ENCODE measurements at regions not wholly inside any gene's neighbourhood (a gene's known extent, or its start where the extent isn't known, plus 50 kb on each side); places are given as distances from the start of the nearest gene placed in this dataset.
A peak's percentile ranks its signal among the peaks of the same experiment; 100 is the strongest.

DNA sequence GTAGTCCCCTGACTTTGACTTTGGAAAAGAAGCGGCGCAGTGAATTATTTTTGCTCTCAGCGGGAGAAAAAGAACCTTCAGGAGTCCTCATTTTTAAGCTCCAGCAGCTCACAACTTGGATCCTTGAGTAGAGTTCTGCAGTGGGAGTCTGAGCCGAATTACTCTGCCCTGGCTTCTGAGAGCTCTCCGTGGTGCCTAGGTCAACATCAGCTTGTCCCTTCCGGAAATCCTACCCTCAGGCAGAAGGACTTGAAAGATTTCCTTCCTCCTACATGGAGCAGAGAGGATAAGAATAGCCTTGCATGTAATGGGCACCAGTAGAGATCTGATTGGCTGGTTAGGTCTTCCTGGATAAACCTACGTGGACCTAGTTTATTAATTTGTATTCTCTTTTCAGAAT, 549.7 kb upstream of the TENM3 start:
- no peaks in the 10 kb centered on the region for H3K4me1 Mint-ChIP-seq (ENCODE audit: low read depth)

DNA sequence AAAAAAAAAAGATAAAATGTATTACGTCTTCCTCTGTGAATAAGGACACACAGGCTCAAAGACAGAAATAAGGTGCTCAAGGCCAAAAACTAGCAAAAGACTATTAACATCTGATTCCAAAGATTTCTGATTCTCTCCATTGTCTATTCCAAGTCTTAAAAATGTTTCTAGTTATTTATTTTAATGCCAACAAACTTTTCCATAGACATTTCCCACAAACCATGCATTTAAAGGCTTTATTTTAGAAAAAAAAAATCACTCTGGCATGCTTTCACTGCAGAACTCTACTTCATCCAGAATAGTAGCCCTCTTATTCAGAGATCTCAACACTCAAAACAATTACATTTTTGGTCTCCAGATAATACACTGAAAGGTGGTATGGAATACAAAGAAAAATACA, 545.0 kb upstream of the TENM3 start:
- Mint-ChIP-seq H3K27ac (no peak overlapping the region), H3K36me3 (ENCODE audit: insufficient read depth) (no peaks in the 10 kb centered on the region), H3K4me1 (ENCODE audit: low read depth) (peaks cover 4% of the 10 kb centered on the region), H3K9me3 (ENCODE audit: low read depth) (no peaks in the 10 kb centered on the region), H3K27me3 (no peaks in the 10 kb centered on the region), H3K4me3 (ENCODE audit: low read depth) (no peak overlapping the region)
- TF ChIP-seq, protein P1, sequence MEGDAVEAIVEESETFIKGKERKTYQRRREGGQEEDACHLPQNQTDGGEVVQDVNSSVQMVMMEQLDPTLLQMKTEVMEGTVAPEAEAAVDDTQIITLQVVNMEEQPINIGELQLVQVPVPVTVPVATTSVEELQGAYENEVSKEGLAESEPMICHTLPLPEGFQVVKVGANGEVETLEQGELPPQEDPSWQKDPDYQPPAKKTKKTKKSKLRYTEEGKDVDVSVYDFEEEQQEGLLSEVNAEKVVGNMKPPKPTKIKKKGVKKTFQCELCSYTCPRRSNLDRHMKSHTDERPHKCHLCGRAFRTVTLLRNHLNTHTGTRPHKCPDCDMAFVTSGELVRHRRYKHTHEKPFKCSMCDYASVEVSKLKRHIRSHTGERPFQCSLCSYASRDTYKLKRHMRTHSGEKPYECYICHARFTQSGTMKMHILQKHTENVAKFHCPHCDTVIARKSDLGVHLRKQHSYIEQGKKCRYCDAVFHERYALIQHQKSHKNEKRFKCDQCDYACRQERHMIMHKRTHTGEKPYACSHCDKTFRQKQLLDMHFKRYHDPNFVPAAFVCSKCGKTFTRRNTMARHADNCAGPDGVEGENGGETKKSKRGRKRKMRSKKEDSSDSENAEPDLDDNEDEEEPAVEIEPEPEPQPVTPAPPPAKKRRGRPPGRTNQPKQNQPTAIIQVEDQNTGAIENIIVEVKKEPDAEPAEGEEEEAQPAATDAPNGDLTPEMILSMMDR (IDR thresholded peaks at IDR 0.05; ENCODE audit: unreplicated experiment): no peak
- DNase-seq (ENCODE audit: low spot score, unreplicated experiment): no peak

More for the DNA sequence above, 549.7 kb upstream of the TENM3 start:
- Mint-ChIP-seq H3K27me3 (peaks cover 15% of the 10 kb centered on the region), H3K36me3 (ENCODE audit: insufficient read depth) (no peaks in the 10 kb centered on the region), H3K4me3 (ENCODE audit: low read depth) (no peak overlapping the region), H3K9me3 (ENCODE audit: low read depth) (no peaks in the 10 kb centered on the region), H3K27ac (peak overlapping the region; percentile 83)
- DNase-seq (ENCODE audit: low spot score, unreplicated experiment): no peak
- TF ChIP-seq, protein P1 (IDR thresholded peaks at IDR 0.05; ENCODE audit: unreplicated experiment): no peak

DNA sequence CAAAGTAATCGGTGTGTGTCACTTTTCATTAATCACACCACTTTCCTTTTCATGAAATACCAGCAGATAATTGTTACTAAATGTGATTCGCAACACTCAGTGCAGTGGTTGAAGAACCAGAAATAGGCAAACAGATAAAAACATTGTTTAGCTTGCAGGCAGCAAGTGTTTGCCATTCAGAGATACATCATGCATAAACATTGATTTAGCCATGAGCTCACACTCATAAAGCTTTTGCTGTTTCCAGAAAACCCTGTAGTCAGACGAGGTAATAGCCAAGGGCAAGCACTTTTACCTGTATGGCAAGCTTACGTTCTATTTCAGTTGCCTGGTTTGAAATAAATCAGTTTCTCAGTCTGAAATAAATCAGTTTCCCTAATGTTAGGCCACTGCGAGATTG, 542.0 kb upstream of the TENM3 start:
- H3K27ac Mint-ChIP-seq: no peak overlapping the region
- no peaks in the 10 kb centered on the region for H3K27me3 Mint-ChIP-seq
- H3K4me1 Mint-ChIP-seq (ENCODE audit: low read depth): peaks cover 4% of the 10 kb centered on the region
- TF ChIP-seq, protein P1 (IDR thresholded peaks at IDR 0.05; ENCODE audit: unreplicated experiment): no peak
- DNase-seq (ENCODE audit: low spot score, unreplicated experiment): no peak
- no peaks in the 10 kb centered on the region for H3K9me3 Mint-ChIP-seq (ENCODE audit: low read depth)
- H3K36me3 Mint-ChIP-seq (ENCODE audit: insufficient read depth): no peaks in the 10 kb centered on the region
- no peak overlapping the region for H3K4me3 Mint-ChIP-seq (ENCODE audit: low read depth)

DNA sequence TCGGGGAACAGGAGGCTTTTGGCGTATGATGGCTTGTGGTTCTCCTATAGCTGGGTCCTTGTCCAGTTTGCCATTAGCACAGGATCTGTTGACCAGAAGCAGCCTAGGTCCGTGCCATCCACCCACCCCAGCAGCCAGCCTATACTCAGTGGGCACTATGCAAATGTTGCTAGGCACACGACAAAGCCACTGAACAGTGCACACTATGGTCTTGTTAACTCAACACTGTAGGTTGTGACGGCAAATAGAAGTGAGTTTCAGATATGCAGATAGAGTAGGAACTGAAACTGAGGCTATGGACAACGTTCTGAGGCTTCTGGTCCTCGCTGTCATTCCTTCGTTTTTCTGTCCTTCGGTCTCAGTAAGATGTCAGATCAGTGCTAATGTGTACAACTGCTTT, 541.3 kb upstream of the TENM3 start:
- DNase-seq (ENCODE audit: low spot score, unreplicated experiment): no peak
- no peak overlapping the region for H3K27ac Mint-ChIP-seq
- no peak overlapping the region for H3K4me3 Mint-ChIP-seq (ENCODE audit: low read depth)
- no peaks in the 10 kb centered on the region for H3K27me3 Mint-ChIP-seq
- H3K36me3 Mint-ChIP-seq (ENCODE audit: insufficient read depth): no peaks in the 10 kb centered on the region
- H3K4me1 Mint-ChIP-seq (ENCODE audit: low read depth): peaks cover 4% of the 10 kb centered on the region
- TF ChIP-seq, protein P1 (IDR thresholded peaks at IDR 0.05; ENCODE audit: unreplicated experiment): no peak
- no peaks in the 10 kb centered on the region for H3K9me3 Mint-ChIP-seq (ENCODE audit: low read depth)

DNA sequence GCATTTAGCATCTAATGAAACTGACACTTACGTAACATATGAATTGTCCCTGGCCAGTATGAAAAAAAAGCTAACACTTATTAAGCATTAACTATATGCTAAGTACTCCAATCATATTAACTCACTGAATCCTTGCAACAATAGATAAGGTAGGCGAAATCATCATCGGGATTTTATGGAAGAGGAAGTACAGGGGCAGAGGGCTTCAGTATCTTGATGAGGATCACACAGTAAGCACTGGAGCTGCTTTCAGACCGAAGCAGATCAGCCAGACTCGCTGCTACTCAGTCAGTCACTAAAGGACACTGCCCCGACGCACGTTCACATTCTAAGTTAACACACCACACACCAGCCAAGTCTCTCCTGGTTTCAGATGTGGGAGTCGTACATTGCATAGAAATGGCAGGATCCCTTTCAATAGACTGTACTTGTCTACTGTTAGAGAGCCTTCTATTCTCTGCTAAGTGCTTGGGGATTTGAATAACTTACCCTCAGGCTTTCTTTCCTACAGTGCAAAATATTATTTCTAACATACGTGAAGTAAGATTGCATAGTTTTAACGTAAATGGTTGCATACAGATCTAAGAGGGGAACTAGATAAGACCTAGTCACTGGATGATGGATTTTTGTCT, 540.2 kb upstream of the TENM3 start:
- H3K9me3 Mint-ChIP-seq (ENCODE audit: low read depth): no peaks in the 10 kb centered on the region
- peaks cover 4% of the 10 kb centered on the region for H3K4me1 Mint-ChIP-seq (ENCODE audit: low read depth)
- H3K27ac Mint-ChIP-seq: no peak overlapping the region
- no peak for DNase-seq (ENCODE audit: low spot score, unreplicated experiment)
- H3K27me3 Mint-ChIP-seq: no peaks in the 10 kb centered on the region
- H3K4me3 Mint-ChIP-seq (ENCODE audit: low read depth): no peak overlapping the region
- H3K36me3 Mint-ChIP-seq (ENCODE audit: insufficient read depth): no peaks in the 10 kb centered on the region
- TF ChIP-seq, protein P1 (IDR thresholded peaks at IDR 0.05; ENCODE audit: unreplicated experiment): no peak
